Peyer's patch (tissue), 4 donors: ENCODE measurements at regions not wholly inside any gene's neighbourhood (a gene's known extent, or its start where the extent isn't known, plus 50 kb on each side); places are given as distances from the start of the nearest gene placed in this dataset.

ENCODE experiments used
- CTCF ChIP-seq, 6 experiments: fragments of 450-650 bp in 4 of 6; fragments of 200-600 bp in 2 of 6; sonication (generic) in 1 of 6; IDR thresholded peaks; one replicate each; pipeline ENCODE4 v1.5.1; 2017 to 2019; ENCODE audit warnings: antibody characterized with exemption in 6 of 6, mild to moderate bottlenecking in 3 of 6, moderate library complexity in 1 of 6
- POLR2A ChIP-seq, 2 donors: fragments of 450-650 bp; IDR thresholded peaks; one replicate each; pipeline ENCODE4 v1.5.1; 2017; ENCODE audit warnings: antibody characterized with exemption in 2 of 2, mild to moderate bottlenecking in 2 of 2, moderate library complexity in 2 of 2

DNA sequence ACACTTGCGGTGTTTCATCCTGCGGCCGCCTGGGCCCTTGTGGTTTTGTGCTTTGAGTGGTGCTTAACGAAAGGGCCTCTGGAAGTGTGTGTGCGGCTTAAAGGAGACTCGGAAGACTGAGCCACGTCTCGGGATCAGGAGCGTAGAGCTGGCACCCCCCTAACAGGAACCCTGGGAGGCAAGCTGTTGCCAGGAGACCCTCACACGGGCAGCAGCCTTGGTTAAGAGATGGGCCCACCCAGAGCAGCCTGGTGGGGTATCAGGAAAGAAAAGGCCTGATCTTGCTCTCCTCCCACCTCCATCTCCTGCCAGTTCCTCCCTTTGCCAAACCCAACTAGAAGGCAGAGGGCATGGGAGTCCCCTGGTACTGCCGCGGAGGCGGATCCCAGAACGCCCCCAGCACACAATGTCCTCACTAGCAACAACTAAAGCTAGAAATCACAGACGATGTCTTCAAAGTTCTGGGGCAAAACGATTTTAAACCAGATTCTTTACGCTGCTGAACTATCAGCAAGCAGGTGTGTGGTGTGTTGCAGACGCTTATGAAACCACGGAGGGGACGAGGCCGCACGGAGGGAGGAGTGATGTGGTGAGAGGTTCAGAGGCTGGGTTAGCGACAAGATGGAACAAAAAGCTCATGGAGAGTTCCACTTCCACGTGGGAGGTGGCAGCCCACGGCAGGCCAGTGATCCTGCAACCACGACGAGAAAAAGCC lies 67.0 kb upstream of the INPP5A start:
- no peak for TF ChIP-seq CTCF (IDR thresholded peaks at IDR 0.05)
- no peak for TF ChIP-seq POLR2A (IDR thresholded peaks at IDR 0.05)
